HepG2 (cell line): ENCODE measurements at regions not wholly inside any gene's neighbourhood (a gene's known extent, or its start where the extent isn't known, plus 50 kb on each side); places are given as distances from the start of the nearest gene placed in this dataset.

Experiments used
- HDAC6 ChIP-seq: fragments of 200-600 bp; sonication (generic); IDR thresholded peaks from 2 replicates; pipeline ENCODE4 v1.7.0; 2017; ENCODE audit warnings: mild to moderate bottlenecking, antibody characterized with exemption, low read length, low read depth
- HINFP ChIP-seq: sonication (generic); formaldehyde crosslinking; IDR thresholded peaks from 2 replicates; pipeline ENCODE4 v1.4.0; 2020; ENCODE audit warnings: low read depth, mild to moderate bottlenecking, missing genetic modification reagents
- ZBTB26 ChIP-seq: IDR thresholded peaks from 2 replicates; pipeline ENCODE4 v1.6.1; 2016; ENCODE audit warnings: missing compliant biosample characterization, missing genetic modification reagents, borderline replicate concordance
- ZNF180 ChIP-seq: sonication (generic); formaldehyde crosslinking; IDR thresholded peaks from 2 replicates; pipeline ENCODE4 v1.4.0; 2020; ENCODE audit warnings: low read depth, missing genetic modification reagents, borderline replicate concordance
- ZNF562 ChIP-seq: sonication (generic); formaldehyde crosslinking; IDR thresholded peaks from 2 replicates; pipeline ENCODE4 v1.8.0; 2022; ENCODE audit warnings: missing genetic modification reagents, borderline replicate concordance
- ZNF564 ChIP-seq: sonication (generic); formaldehyde crosslinking; IDR thresholded peaks from 2 replicates; pipeline ENCODE4 v1.8.1; 2023; ENCODE audit warnings: mild to moderate bottlenecking, missing genetic modification reagents
- ZNF616 ChIP-seq: sonication (generic); formaldehyde crosslinking; IDR thresholded peaks from 2 replicates; pipeline ENCODE4 v1.5.0; 2020; ENCODE audit warnings: low read depth, mild to moderate bottlenecking, missing genetic modification reagents
- ZNF775 ChIP-seq: sonication (generic); formaldehyde crosslinking; IDR thresholded peaks from 2 replicates; pipeline ENCODE4 v1.4.0; 2020; ENCODE audit warnings: missing genetic modification reagents, mild to moderate bottlenecking, moderate library complexity, borderline replicate concordance
- TF ChIP-seq, protein P1 (sequence below): sonication (generic); formaldehyde crosslinking; IDR thresholded peaks from 2 replicates; pipeline ENCODE4 v1.4.0; 2020; ENCODE audit warnings: mild to moderate bottlenecking, low read depth, missing genetic modification reagents
- TF ChIP-seq, protein P2 (sequence below): sonication (generic); formaldehyde crosslinking; IDR thresholded peaks from 2 replicates; pipeline ENCODE4 v1.8.1; 2023; ENCODE audit warnings: mild to moderate bottlenecking, missing genetic modification reagents

DNA sequence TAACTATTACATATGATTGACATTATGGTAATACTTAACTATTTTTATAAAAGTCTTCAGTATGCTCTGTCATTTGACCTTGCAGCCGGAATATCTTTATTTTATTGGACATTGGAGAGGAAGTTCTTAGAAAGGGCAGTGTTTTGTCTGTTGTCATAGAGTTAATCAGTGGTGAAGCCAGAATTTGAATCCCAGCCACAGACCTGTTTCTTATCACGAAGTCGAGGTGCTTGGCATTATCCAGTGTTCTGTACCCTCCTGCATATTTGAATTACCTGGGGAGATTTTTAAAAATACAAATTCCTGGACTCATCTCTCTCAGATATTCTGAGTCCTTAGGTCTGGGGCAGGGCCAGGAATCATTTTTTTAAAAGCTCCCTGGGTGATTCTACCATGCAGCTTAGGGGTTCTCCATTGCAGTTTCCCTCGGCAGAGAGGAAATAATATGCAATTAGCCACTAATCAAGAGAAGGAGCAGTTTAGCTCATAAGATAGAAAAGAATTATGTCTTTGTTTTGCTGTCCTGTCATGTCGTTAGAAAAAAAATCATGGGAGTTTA, 195.6 kb upstream of the CFAP20DC start (continued):
- TF ChIP-seq HINFP (CRISPR knock-in tag) (no peak), ZNF775 (CRISPR knock-in tag) (no peak), ZNF180 (CRISPR knock-in tag) (no peak), HDAC6 (no peak), ZNF564 (CRISPR knock-in tag) (no peak), ZNF616 (no peak), ZBTB26 (CRISPR knock-in tag) (no peak), ZNF562 (CRISPR knock-in tag) (no peak)
- TF ChIP-seq, protein P1, sequence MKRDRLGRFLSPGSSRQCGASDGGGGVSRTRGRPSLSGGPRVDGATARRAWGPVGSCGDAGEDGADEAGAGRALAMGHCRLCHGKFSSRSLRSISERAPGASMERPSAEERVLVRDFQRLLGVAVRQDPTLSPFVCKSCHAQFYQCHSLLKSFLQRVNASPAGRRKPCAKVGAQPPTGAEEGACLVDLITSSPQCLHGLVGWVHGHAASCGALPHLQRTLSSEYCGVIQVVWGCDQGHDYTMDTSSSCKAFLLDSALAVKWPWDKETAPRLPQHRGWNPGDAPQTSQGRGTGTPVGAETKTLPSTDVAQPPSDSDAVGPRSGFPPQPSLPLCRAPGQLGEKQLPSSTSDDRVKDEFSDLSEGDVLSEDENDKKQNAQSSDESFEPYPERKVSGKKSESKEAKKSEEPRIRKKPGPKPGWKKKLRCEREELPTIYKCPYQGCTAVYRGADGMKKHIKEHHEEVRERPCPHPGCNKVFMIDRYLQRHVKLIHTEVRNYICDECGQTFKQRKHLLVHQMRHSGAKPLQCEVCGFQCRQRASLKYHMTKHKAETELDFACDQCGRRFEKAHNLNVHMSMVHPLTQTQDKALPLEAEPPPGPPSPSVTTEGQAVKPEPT (CRISPR knock-in tag): no peak
- TF ChIP-seq, protein P2, sequence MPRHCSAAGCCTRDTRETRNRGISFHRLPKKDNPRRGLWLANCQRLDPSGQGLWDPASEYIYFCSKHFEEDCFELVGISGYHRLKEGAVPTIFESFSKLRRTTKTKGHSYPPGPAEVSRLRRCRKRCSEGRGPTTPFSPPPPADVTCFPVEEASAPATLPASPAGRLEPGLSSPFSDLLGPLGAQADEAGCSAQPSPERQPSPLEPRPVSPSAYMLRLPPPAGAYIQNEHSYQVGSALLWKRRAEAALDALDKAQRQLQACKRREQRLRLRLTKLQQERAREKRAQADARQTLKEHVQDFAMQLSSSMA (CRISPR knock-in tag): no peak
